ENCODE measurements at regions not wholly inside any gene's neighbourhood (a gene's known extent, or its start where the extent isn't known, plus 50 kb on each side); places are given as distances from the start of the nearest gene placed in this dataset.

- no peak for DNase-seq
- no peaks in the 10 kb centered on the region for H3K4me1 ChIP-seq (ENCODE audit: low read length)
- H3K79me2 ChIP-seq (ENCODE audit: low read length) = no peaks in the 10 kb centered on the region
- no peak overlapping the region for H2AFZ ChIP-seq (ENCODE audit: low read length)
- H3K4me3 ChIP-seq (ENCODE audit: low read length) = no peak overlapping the region
- H3K36me3 ChIP-seq (replicated peaks; ENCODE audit: insufficient read depth, low read length) = no peaks in the 10 kb centered on the region
- 0 out of 2 replicates have a peak overlapping the region, but pooled peaks have one; percentile 4 for H3K4me2 ChIP-seq (ENCODE audit: low read depth, low read length)
- no peaks in the 10 kb centered on the region for H3F3A ChIP-seq (ENCODE audit: insufficient read depth, low read length)
- TF ChIP-seq CTCF (IDR thresholded peaks at IDR 0.05; ENCODE audit: low read length) = no peak
- TF ChIP-seq EZH2phosphoT487 (IDR thresholded peaks at IDR 0.05; ENCODE audit: low read length) = no peak
- no peak for TF ChIP-seq EZH2 (optimal IDR thresholded peaks at IDR 0.05; ENCODE audit: low read depth, low read length)
- H3K9ac ChIP-seq (ENCODE audit: low read length) = no peak overlapping the region
- no peaks in the 10 kb centered on the region for H4K20me1 ChIP-seq (ENCODE audit: insufficient read depth, low read length)
- no peaks in the 10 kb centered on the region for H3K9me2 ChIP-seq (replicated peaks; ENCODE audit: insufficient read depth, low read length)
- no peaks in the 10 kb centered on the region for H3K27me3 ChIP-seq (replicated peaks; ENCODE audit: insufficient read depth, low read length)
- no peak overlapping the region for H3K27ac ChIP-seq (ENCODE audit: low read length)
- H3K9me3 ChIP-seq (replicated peaks; ENCODE audit: insufficient read depth, low read length) = no peaks in the 10 kb centered on the region
Observed at GRCh38 chr11:91850533-91851275, 373.9 kb upstream of the FAT3 start.

DNA sequence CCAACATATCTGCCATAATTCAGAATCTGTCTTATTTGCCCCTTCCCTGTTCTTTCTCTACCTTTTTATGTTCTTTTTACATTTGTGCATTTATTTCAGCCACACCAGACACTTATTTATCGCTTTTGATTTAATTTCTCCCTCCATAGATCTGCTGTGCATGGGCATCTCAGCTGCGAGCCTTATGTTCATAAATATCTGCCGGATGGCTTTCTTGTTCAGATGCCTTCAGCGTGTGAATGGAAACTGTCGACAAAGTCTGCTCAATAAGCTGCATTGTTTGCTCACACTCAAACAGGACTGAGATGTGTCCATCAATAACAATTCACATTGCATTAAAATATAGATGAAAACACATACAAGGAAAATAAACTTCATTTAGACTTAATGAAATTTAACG lies 374.6 kb upstream of the FAT3 start:
- Histone ChIP-seq H4K20me1 (ENCODE audit: insufficient read depth, low read length) (no peaks in the 10 kb centered on the region), H3K4me1 (ENCODE audit: low read length) (no peaks in the 10 kb centered on the region), H2AFZ (ENCODE audit: low read length) (no peak overlapping the region), H3K9ac (ENCODE audit: low read length) (no peak overlapping the region), H3K27ac (ENCODE audit: low read length) (no peak overlapping the region), H3K9me2 (replicated peaks; ENCODE audit: insufficient read depth, low read length) (no peaks in the 10 kb centered on the region), H3K36me3 (replicated peaks; ENCODE audit: insufficient read depth, low read length) (no peaks in the 10 kb centered on the region), H3K4me3 (ENCODE audit: low read length) (no peak overlapping the region), H3K27me3 (replicated peaks; ENCODE audit: insufficient read depth, low read length) (no peaks in the 10 kb centered on the region), H3F3A (ENCODE audit: insufficient read depth, low read length) (no peaks in the 10 kb centered on the region), H3K79me2 (ENCODE audit: low read length) (no peaks in the 10 kb centered on the region), H3K4me2 (ENCODE audit: low read depth, low read length) (no peak overlapping the region), H3K9me3 (replicated peaks; ENCODE audit: insufficient read depth, low read length) (no peaks in the 10 kb centered on the region)
- no peak for TF ChIP-seq EZH2phosphoT487 (IDR thresholded peaks at IDR 0.05; ENCODE audit: low read length)
- TF ChIP-seq CTCF (IDR thresholded peaks at IDR 0.05; ENCODE audit: low read length) = no peak
- TF ChIP-seq EZH2 (optimal IDR thresholded peaks at IDR 0.05; ENCODE audit: low read depth, low read length) = no peak
- no peak for DNase-seq

DNA sequence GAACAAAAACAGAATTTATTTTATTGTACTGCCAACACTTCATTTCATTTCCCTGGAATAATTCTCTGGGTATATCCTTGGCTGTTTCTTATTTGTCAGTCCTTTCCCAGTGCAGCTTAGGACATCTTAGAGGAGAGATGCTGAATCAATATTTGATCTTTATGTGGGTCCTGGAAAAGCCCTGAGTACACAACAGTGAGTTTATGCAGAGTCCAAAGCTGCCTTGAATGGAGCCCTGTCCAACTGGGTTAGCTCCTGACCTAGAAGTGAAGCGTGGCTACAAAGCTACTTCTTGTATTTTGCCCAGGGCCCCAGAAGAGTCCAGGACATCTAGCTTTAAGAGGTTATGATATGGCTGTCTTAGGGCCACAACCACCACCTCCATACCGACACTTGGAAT lies 378.0 kb upstream of the FAT3 start:
- no peak overlapping the region for H3K4me3 ChIP-seq (ENCODE audit: low read length)
- H3K4me2 ChIP-seq (ENCODE audit: low read depth, low read length) = no peak overlapping the region
- H3K9me3 ChIP-seq (replicated peaks; ENCODE audit: insufficient read depth, low read length) = no peaks in the 10 kb centered on the region
- DNase-seq = no peak
- H3K4me1 ChIP-seq (ENCODE audit: low read length) = no peaks in the 10 kb centered on the region
- no peaks in the 10 kb centered on the region for H3K27me3 ChIP-seq (replicated peaks; ENCODE audit: insufficient read depth, low read length)
- TF ChIP-seq CTCF (IDR thresholded peaks at IDR 0.05; ENCODE audit: low read length) (no peak), EZH2phosphoT487 (IDR thresholded peaks at IDR 0.05; ENCODE audit: low read length) (no peak), EZH2 (optimal IDR thresholded peaks at IDR 0.05; ENCODE audit: low read depth, low read length) (no peak)
- no peak overlapping the region for H3K9ac ChIP-seq (ENCODE audit: low read length)
- no peaks in the 10 kb centered on the region for H3K9me2 ChIP-seq (replicated peaks; ENCODE audit: insufficient read depth, low read length)
- H3K79me2 ChIP-seq (ENCODE audit: low read length) = no peaks in the 10 kb centered on the region
- no peak overlapping the region for H2AFZ ChIP-seq (ENCODE audit: low read length)
- no peaks in the 10 kb centered on the region for H3F3A ChIP-seq (ENCODE audit: insufficient read depth, low read length)
- no peaks in the 10 kb centered on the region for H3K36me3 ChIP-seq (replicated peaks; ENCODE audit: insufficient read depth, low read length)
- H4K20me1 ChIP-seq (ENCODE audit: insufficient read depth, low read length) = no peaks in the 10 kb centered on the region
- H3K27ac ChIP-seq (ENCODE audit: low read length) = no peak overlapping the region
